ENCODE measurements at regions not wholly inside any gene's neighbourhood (a gene's known extent, or its start where the extent isn't known, plus 50 kb on each side); places are given as distances from the start of the nearest gene placed in this dataset.

DNA sequence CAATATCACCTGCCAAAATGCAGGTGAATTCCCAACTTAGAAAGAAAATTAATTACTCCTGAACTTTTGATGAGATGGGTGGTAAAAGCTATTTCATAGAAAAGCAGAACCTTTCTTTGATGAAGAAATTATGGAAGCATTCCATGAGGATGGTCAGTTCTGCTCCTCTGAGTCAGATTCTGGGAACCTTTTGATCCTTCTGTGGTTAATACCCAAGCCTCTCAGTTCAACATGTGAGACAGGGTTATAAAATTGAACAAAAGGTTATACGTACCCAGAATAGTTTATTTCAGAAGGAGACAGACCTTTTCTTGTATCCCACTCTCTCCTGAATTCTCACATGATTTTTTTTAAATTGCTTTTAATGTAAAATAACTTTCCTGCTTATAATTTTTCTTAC is 767.6 kb upstream of the ADAMTS16 start:
- no peak for TF ChIP-seq ZNF48 (tag by site-specific recombination; IDR thresholded peaks at IDR 0.05)
- TF ChIP-seq ZNF274 (IDR thresholded peaks at IDR 0.05; ENCODE audit: low read length) = no peak
- no peak for TF ChIP-seq ZNF274 (tag by site-specific recombination; IDR thresholded peaks at IDR 0.05; ENCODE audit: borderline replicate concordance)
- no peak for TF ChIP-seq ZNF2 (tag by site-specific recombination; IDR thresholded peaks at IDR 0.05)
- TF ChIP-seq ZNF521 (tag by site-specific recombination; IDR thresholded peaks at IDR 0.05) = no peak
- no peak for TF ChIP-seq ZNF510 (tag by site-specific recombination; IDR thresholded peaks at IDR 0.05; ENCODE audit: insufficient replicate concordance)
- POLR2A ChIA-PET = no interaction called here

DNA sequence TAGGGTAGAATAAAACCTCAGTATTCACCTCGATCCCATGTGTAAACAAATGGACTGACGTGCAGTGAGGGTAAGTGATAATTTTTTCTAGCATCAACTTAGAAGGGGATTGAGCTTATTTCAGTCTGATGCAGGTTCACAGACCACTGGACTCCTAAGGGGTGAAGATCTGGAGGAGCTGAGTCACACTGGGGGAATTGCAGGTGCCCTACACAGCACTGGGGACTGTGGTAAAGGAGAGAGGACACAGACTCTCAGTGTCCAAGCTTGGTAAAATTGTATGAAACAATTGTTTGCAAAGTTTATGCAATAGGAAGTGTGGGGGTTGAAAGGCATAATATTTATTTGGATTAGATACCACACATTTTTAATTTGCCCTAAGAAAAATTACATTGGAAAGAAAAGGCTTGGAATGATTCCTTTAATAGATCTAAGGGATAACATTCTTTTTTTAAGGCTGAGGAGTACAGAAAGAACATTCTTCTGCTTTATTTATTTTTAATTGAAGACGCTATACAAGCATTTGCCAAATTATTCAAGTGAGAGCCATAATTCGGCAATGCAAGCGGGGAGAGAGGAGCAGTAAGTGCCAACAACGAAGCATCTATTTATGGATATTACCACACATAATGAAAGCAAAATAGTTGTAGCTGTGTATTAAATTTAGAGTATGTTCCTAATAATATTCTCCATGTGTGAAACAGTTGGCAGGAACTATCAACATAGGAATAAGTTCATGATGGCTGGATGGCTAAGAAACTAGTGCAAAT is 766.9 kb upstream of the ADAMTS16 start:
- ChIA-PET CTCF (interaction anchor here (0.7 kb wide), 1 partner anchor 1299 kb away, joined by 3 read pairs; no protein-coding TSS in a partner anchor), POLR2A (no interaction called here)
- H3K4me1 ChIP-seq (ENCODE audit: control insufficient read depth, insufficient read depth, low read length) = no peaks in the 10 kb centered on the region
- TF ChIP-seq YY2 (tag by site-specific recombination; IDR thresholded peaks at IDR 0.05) (no peak), REPIN1 (tag by site-specific recombination; IDR thresholded peaks at IDR 0.05; ENCODE audit: low read depth) (no peak), MEIS1 (CRISPR knock-in tag; IDR thresholded peaks at IDR 0.05; ENCODE audit: borderline replicate concordance) (no peak), ZNF366 (tag by site-specific recombination; conservative IDR thresholded peaks at IDR 0.05) (no peak), HOXA7 (CRISPR knock-in tag; IDR thresholded peaks at IDR 0.05; ENCODE audit: borderline replicate concordance) (no peak), ZNF280D (tag by site-specific recombination; IDR thresholded peaks at IDR 0.05) (no peak), ZFP69B (tag by site-specific recombination; IDR thresholded peaks at IDR 0.05) (no peak), ZNF548 (tag by site-specific recombination; IDR thresholded peaks at IDR 0.05) (no peak), PBX3 (CRISPR knock-in tag; IDR thresholded peaks at IDR 0.05) (no peak), ZNF146 (tag by site-specific recombination; IDR thresholded peaks at IDR 0.05) (no peak), ZXDB (tag by site-specific recombination; IDR thresholded peaks at IDR 0.05) (no peak)
- TF ChIP-seq, protein P1, sequence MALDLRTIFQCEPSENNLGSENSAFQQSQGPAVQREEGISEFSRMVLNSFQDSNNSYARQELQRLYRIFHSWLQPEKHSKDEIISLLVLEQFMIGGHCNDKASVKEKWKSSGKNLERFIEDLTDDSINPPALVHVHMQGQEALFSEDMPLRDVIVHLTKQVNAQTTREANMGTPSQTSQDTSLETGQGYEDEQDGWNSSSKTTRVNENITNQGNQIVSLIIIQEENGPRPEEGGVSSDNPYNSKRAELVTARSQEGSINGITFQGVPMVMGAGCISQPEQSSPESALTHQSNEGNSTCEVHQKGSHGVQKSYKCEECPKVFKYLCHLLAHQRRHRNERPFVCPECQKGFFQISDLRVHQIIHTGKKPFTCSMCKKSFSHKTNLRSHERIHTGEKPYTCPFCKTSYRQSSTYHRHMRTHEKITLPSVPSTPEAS (tag by site-specific recombination; IDR thresholded peaks at IDR 0.05) = no peak
- TF ChIP-seq, protein P2, sequence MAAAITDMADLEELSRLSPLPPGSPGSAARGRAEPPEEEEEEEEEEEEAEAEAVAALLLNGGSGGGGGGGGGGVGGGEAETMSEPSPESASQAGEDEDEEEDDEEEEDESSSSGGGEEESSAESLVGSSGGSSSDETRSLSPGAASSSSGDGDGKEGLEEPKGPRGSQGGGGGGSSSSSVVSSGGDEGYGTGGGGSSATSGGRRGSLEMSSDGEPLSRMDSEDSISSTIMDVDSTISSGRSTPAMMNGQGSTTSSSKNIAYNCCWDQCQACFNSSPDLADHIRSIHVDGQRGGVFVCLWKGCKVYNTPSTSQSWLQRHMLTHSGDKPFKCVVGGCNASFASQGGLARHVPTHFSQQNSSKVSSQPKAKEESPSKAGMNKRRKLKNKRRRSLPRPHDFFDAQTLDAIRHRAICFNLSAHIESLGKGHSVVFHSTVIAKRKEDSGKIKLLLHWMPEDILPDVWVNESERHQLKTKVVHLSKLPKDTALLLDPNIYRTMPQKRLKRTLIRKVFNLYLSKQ (tag by site-specific recombination; IDR thresholded peaks at IDR 0.05; ENCODE audit: borderline replicate concordance) = no peak
- TF ChIP-seq, protein P3, sequence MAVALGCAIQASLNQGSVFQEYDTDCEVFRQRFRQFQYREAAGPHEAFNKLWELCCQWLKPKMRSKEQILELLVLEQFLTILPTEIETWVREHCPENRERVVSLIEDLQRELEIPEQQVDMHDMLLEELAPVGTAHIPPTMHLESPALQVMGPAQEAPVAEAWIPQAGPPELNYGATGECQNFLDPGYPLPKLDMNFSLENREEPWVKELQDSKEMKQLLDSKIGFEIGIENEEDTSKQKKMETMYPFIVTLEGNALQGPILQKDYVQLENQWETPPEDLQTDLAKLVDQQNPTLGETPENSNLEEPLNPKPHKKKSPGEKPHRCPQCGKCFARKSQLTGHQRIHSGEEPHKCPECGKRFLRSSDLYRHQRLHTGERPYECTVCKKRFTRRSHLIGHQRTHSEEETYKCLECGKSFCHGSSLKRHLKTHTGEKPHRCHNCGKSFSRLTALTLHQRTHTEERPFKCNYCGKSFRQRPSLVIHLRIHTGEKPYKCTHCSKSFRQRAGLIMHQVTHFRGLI (tag by site-specific recombination; IDR thresholded peaks at IDR 0.05) = no peak
- TF ChIP-seq, protein P4, sequence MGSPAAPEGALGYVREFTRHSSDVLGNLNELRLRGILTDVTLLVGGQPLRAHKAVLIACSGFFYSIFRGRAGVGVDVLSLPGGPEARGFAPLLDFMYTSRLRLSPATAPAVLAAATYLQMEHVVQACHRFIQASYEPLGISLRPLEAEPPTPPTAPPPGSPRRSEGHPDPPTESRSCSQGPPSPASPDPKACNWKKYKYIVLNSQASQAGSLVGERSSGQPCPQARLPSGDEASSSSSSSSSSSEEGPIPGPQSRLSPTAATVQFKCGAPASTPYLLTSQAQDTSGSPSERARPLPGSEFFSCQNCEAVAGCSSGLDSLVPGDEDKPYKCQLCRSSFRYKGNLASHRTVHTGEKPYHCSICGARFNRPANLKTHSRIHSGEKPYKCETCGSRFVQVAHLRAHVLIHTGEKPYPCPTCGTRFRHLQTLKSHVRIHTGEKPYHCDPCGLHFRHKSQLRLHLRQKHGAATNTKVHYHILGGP (tag by site-specific recombination; IDR thresholded peaks at IDR 0.05) = no peak
- TF ChIP-seq, protein P5, sequence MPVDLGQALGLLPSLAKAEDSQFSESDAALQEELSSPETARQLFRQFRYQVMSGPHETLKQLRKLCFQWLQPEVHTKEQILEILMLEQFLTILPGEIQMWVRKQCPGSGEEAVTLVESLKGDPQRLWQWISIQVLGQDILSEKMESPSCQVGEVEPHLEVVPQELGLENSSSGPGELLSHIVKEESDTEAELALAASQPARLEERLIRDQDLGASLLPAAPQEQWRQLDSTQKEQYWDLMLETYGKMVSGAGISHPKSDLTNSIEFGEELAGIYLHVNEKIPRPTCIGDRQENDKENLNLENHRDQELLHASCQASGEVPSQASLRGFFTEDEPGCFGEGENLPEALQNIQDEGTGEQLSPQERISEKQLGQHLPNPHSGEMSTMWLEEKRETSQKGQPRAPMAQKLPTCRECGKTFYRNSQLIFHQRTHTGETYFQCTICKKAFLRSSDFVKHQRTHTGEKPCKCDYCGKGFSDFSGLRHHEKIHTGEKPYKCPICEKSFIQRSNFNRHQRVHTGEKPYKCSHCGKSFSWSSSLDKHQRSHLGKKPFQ (tag by site-specific recombination; IDR thresholded peaks at IDR 0.05) = no peak

More for the DNA sequence above, 767.6 kb upstream of the ADAMTS16 start:
- Histone ChIP-seq H3K27ac (ENCODE audit: extremely low read depth, low read depth, low read length) (no peak overlapping the region), H3K36me3 (ENCODE audit: control insufficient read depth in 2 of 2, insufficient read depth in 1 of 2, low read length in 2 of 2) (no peaks in the 10 kb centered on the region), H3K4me1 (ENCODE audit: control insufficient read depth, insufficient read depth, low read length) (no peaks in the 10 kb centered on the region), H3K9me3 (ENCODE audit: control insufficient read depth, insufficient read depth, low read depth, low read length) (no peaks in the 10 kb centered on the region), H3K4me3 (ENCODE audit: low read depth, low read length) (no peak overlapping the region)
- CTCF ChIA-PET = no interaction called here

More for the DNA sequence above, 766.9 kb upstream of the ADAMTS16 start:
- no peaks in the 10 kb centered on the region for H3K9me3 ChIP-seq (ENCODE audit: control insufficient read depth, insufficient read depth, low read depth, low read length)
- no peak overlapping the region for H3K27ac ChIP-seq (ENCODE audit: extremely low read depth, low read depth, low read length)
- H3K4me3 ChIP-seq (ENCODE audit: low read depth, low read length) = no peak overlapping the region
- no peaks in the 10 kb centered on the region for H3K36me3 ChIP-seq (ENCODE audit: control insufficient read depth in 2 of 2, insufficient read depth in 1 of 2, low read length in 2 of 2)
